Mesothelial cell of epicardium (in vitro differentiated cells): ENCODE measurements at regions not wholly inside any gene's neighbourhood (a gene's known extent, or its start where the extent isn't known, plus 50 kb on each side); places are given as distances from the start of the nearest gene placed in this dataset.

Experiments
- DNase-seq, 2 experiments: peaks; one replicate each; pipeline ENCODE4 v3.0.0; 2021; ENCODE audit warnings: low spot score in 2 of 2; ENCODE audit not compliant: unreplicated experiment in 2 of 2
- H3K27ac Mint-ChIP-seq: 2 replicates; pipeline ENCODE4 v1.8.0; 2021; ENCODE audit warnings: mixed read lengths
- H3K27me3 Mint-ChIP-seq: 2 replicates; pipeline ENCODE4 v1.8.0; 2021; ENCODE audit warnings: low read depth, mixed read lengths
- H3K36me3 Mint-ChIP-seq: 2 replicates; pipeline ENCODE4 v1.8.0; 2021; ENCODE audit warnings: mixed read lengths
- H3K4me1 Mint-ChIP-seq: 2 replicates; pipeline ENCODE4 v1.8.0; 2021; ENCODE audit warnings: mixed read lengths
- H3K4me3 Mint-ChIP-seq: 2 replicates; pipeline ENCODE4 v1.8.0; 2021; ENCODE audit warnings: mild to moderate bottlenecking, moderate library complexity, mixed read lengths
- H3K9me3 Mint-ChIP-seq: 2 replicates; pipeline ENCODE4 v1.8.0; 2021; ENCODE audit warnings: mixed read lengths
- CTCF ChIP-seq: fragments of 200-600 bp; sonication (generic); IDR thresholded peaks from one replicate; pipeline ENCODE4 v1.5.0; 2021; ENCODE audit warnings: antibody characterized with exemption; ENCODE audit not compliant: unreplicated experiment

GRCh38 chr1:232193451-232193783 is 436.5 kb downstream of the SIPA1L2 start:
- Mint-ChIP-seq H3K27me3 (no peaks in the 10 kb centered on the region), H3K4me3 (no peak overlapping the region), H3K27ac (no peak overlapping the region), H3K4me1 (peaks cover 6% of the 10 kb centered on the region), H3K9me3 (peaks cover 9% of the 10 kb centered on the region), H3K36me3 (no peaks in the 10 kb centered on the region)
- DNase-seq = no peak
- TF ChIP-seq CTCF = no peak

GRCh38 chr1:232192781-232193450 is 437.0 kb downstream of the SIPA1L2 start:
- no peak for TF ChIP-seq CTCF
- no peak overlapping the region for H3K4me3 Mint-ChIP-seq
- peaks cover 9% of the 10 kb centered on the region for H3K9me3 Mint-ChIP-seq
- peaks cover 10% of the 10 kb centered on the region for H3K4me1 Mint-ChIP-seq
- H3K27me3 Mint-ChIP-seq = no peaks in the 10 kb centered on the region
- H3K27ac Mint-ChIP-seq = no peak overlapping the region
- no peaks in the 10 kb centered on the region for H3K36me3 Mint-ChIP-seq
- no peak for DNase-seq

- Mint-ChIP-seq H3K27me3 (no peaks in the 10 kb centered on the region), H3K36me3 (no peaks in the 10 kb centered on the region), H3K4me1 (peaks cover 12% of the 10 kb centered on the region), H3K9me3 (peaks cover 9% of the 10 kb centered on the region), H3K4me3 (no peak overlapping the region), H3K27ac (no peak overlapping the region)
- no peak for TF ChIP-seq CTCF
- DNase-seq = no peak
Observed at GRCh38 chr1:232191560-232191959, 438.4 kb downstream of the SIPA1L2 start.

GRCh38 chr1:232188318-232188717 is 441.6 kb downstream of the SIPA1L2 start:
- H3K9me3 Mint-ChIP-seq = peaks cover 4% of the 10 kb centered on the region
- TF ChIP-seq CTCF = no peak
- no peaks in the 10 kb centered on the region for H3K36me3 Mint-ChIP-seq
- H3K4me3 Mint-ChIP-seq = no peak overlapping the region
- no peak for DNase-seq
- H3K27ac Mint-ChIP-seq = peak overlapping the region; percentile 20
- peaks cover 10% of the 10 kb centered on the region for H3K4me1 Mint-ChIP-seq
- H3K27me3 Mint-ChIP-seq = no peaks in the 10 kb centered on the region

GRCh38 chr1:232186931-232187330 is 443.0 kb downstream of the SIPA1L2 start:
- TF ChIP-seq CTCF = no peak
- Mint-ChIP-seq H3K27me3 (no peaks in the 10 kb centered on the region), H3K4me1 (peaks cover 8% of the 10 kb centered on the region), H3K27ac (no peak overlapping the region), H3K4me3 (no peak overlapping the region), H3K36me3 (no peaks in the 10 kb centered on the region), H3K9me3 (no peaks in the 10 kb centered on the region)
- DNase-seq = no peak
